ENCODE measurements at regions not wholly inside any gene's neighbourhood (a gene's known extent, or its start where the extent isn't known, plus 50 kb on each side); places are given as distances from the start of the nearest gene placed in this dataset.

DNA sequence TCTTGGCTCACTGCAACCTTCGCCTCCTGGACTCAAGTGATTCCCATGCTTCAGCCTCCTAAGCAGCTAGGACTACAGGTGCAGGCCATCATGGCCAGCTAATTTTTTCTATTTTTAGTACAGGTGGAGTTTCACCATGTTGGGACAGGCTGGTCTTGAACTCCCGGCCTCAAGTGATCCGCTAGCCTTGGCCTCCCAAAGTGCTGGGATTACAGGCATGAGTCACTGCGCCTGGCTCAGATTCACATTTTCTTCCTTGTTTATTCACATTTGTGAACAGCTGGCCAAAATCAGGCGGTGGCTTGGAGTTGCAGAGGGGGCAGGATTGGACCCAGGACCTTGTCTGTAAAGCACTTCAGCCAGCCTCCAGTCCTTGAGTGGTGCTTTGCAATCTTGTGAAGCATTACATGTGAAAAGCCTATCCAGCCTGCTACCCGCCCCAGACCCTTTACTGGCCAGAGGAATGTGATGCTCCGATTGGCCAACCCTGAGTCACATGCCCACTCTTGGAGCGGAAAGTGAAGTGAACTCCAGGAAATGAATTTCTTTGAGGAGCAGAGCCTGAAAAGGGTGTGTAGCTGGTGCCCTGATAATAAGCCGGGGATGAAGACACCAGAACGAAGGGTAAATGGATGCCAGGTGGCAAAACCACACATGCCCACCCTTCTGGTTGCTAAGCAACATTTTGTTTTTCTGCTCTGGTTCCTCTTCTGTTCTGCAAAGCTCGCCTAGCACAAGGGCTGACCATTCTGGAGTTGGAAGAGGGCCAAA lies 62.6 kb upstream of the PTPRJ start:
- Histone ChIP-seq H3K14ac (ENCODE audit: insufficient read depth, low read length) (no peak overlapping the region), H4K5ac (ENCODE audit: insufficient read length, low read depth, low read length) (no peak overlapping the region), H3K27me3 (ENCODE audit: insufficient read depth, low read length) (no peaks in the 10 kb centered on the region), H4K20me1 (ENCODE audit: control insufficient read depth, insufficient read depth, insufficient read length) (no peaks in the 10 kb centered on the region), H2AK5ac (ENCODE audit: insufficient read length, low read length) (no peak overlapping the region), H2BK5ac (ENCODE audit: insufficient read length, low read length) (no peak overlapping the region), H3K4me1 (ENCODE audit: insufficient read depth, low read length) (no peaks in the 10 kb centered on the region; the same call in 1 of the 2 replicates), H2AFZ (ENCODE audit: low read length) (no peak overlapping the region), H3K23me2 (ENCODE audit: insufficient read length, low read depth, low read length, poor library complexity, severe bottlenecking) (no peaks in the 10 kb centered on the region), H3K79me1 (ENCODE audit: insufficient read depth, low read depth, low read length, poor library complexity, severe bottlenecking) (no peaks in the 10 kb centered on the region), H3K23ac (ENCODE audit: insufficient read length, low read depth, low read length) (no peak overlapping the region), H2BK12ac (ENCODE audit: insufficient read length, low read depth, low read length) (no peak overlapping the region), H3K9ac (ENCODE audit: extremely low read depth, insufficient read length, low read length) (no peak overlapping the region), H2BK120ac (ENCODE audit: low read depth, low read length, poor library complexity, severe bottlenecking) (no peak overlapping the region), H3K4me2 (ENCODE audit: insufficient read depth, insufficient read length, low read length) (no peak overlapping the region), H3K79me2 (ENCODE audit: insufficient read depth, low read length) (no peaks in the 10 kb centered on the region), H3K9me3 (ENCODE audit: control insufficient read depth, low read depth, low read length) (no peaks in the 10 kb centered on the region), H3K56ac (ENCODE audit: insufficient read length, low read depth, low read length) (no peak overlapping the region), H2BK20ac (ENCODE audit: low read depth, low read length, poor library complexity, severe bottlenecking) (no peak overlapping the region), H2BK15ac (ENCODE audit: low read depth, low read length) (no peak overlapping the region), H3T11ph (ENCODE audit: low read length) (no peak overlapping the region), H3K4ac (ENCODE audit: low read depth, low read length) (no peak overlapping the region), H4K91ac (ENCODE audit: insufficient read length, low read depth, low read length) (no peak overlapping the region), H3K18ac (ENCODE audit: insufficient read length, low read depth, low read length) (no peak overlapping the region), H3K27ac (ENCODE audit: insufficient read length, low read depth, low read length) (no peak overlapping the region), H4K8ac (replicated peaks; ENCODE audit: insufficient read length, low read depth, low read length) (no peak overlapping the region)
- H3K9me3 Mint-ChIP-seq = no peaks in the 10 kb centered on the region
- H3K4me1 Mint-ChIP-seq = peaks cover 26 to 33% of the 10 kb centered on the region in 2 experiments
- no peaks in the 10 kb centered on the region; the same call in 1 of the 2 replicates for H3K27me3 Mint-ChIP-seq (ENCODE audit: low read depth)
- H3K27ac Mint-ChIP-seq = peak overlapping the region in 2 of 3 experiments; percentile 28 to 61; a peak in 1 of 7 replicates
- TF ChIP-seq, protein P1, sequence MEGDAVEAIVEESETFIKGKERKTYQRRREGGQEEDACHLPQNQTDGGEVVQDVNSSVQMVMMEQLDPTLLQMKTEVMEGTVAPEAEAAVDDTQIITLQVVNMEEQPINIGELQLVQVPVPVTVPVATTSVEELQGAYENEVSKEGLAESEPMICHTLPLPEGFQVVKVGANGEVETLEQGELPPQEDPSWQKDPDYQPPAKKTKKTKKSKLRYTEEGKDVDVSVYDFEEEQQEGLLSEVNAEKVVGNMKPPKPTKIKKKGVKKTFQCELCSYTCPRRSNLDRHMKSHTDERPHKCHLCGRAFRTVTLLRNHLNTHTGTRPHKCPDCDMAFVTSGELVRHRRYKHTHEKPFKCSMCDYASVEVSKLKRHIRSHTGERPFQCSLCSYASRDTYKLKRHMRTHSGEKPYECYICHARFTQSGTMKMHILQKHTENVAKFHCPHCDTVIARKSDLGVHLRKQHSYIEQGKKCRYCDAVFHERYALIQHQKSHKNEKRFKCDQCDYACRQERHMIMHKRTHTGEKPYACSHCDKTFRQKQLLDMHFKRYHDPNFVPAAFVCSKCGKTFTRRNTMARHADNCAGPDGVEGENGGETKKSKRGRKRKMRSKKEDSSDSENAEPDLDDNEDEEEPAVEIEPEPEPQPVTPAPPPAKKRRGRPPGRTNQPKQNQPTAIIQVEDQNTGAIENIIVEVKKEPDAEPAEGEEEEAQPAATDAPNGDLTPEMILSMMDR (conservative IDR thresholded peaks at IDR 0.05) = no peak
- no peaks in the 10 kb centered on the region for H3K36me3 Mint-ChIP-seq (ENCODE audit: insufficient read depth in 1 of 3, low read depth in 3 of 3)
- WGBS (ENCODE audit: extremely low coverage, insufficient read length, low lambda C conversion rate) = no CpG with 5 or more reads among the region's 11 CpGs
- H3K4me3 Mint-ChIP-seq = no peak overlapping the region
- DNase-seq = peak; percentile 81

Measured in H9 (cell line).